ENCODE measurements at regions not wholly inside any gene's neighbourhood (a gene's known extent, or its start where the extent isn't known, plus 50 kb on each side); places are given as distances from the start of the nearest gene placed in this dataset.
"Not testable (repeated sequence)": the region's sequence is repeated elsewhere in the genome, so short reads cannot be mapped to it uniquely, and the experiment has no call there.

DNA sequence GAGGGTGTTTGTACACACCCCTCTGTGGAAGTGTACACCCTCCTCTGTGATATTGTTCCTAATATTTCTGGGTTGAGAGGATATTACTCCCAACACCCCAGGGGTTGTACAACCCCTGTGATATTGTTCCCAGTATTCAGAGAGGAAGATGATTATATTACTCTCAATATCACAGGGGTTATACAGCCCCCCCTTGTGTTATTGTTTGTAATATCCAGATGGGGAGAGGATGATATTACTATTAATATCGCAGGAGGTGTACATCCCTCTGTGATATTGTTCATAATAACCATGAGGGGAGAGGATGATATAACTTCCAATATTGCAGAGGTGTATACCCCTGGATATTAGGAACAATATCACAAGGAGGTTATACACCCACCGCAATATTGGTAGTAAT is 566.1 kb upstream of the MIS18BP1 start:
- no peak for DNase-seq

GRCh38 chr14:45811155-45811554 is 558.2 kb upstream of the MIS18BP1 start:
- DNase-seq = no peak

- no peak for DNase-seq
Measured at GRCh38 chr14:45810152-45810872, 557.3 kb upstream of the MIS18BP1 start.

- no peak for DNase-seq
Measured at GRCh38 chr14:45807178-45807899, 554.3 kb upstream of the MIS18BP1 start.

GRCh38 chr14:45799511-45799910 is 546.5 kb upstream of the MIS18BP1 start:
- DNase-seq = no peak

- DNase-seq = no peak
Measured at GRCh38 chr14:45798659-45799058, 545.7 kb upstream of the MIS18BP1 start.

- not testable (repeated sequence) for DNase-seq
Measured at GRCh38 chr14:45796006-45796405, 543.0 kb upstream of the MIS18BP1 start.

DNA sequence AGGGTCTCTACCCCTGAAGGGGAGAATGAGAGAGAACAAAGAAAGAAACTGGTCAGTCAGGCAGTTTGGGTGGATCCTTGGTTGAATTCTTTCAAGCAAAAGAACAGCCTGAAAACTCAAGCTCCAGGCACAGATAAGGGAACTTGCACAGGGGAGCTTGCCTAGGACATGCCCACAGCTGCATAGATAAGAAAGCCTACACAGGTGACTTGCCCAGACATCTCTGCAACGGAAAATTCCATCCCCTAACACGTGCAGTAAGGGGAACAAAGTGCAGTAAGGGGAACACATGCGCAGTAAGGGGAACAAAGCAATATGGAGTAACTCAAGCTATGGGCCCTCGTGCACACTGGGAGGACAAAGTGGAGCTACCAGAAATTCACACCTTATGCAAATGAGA is 540.1 kb upstream of the MIS18BP1 start:
- DNase-seq = no peak

DNA sequence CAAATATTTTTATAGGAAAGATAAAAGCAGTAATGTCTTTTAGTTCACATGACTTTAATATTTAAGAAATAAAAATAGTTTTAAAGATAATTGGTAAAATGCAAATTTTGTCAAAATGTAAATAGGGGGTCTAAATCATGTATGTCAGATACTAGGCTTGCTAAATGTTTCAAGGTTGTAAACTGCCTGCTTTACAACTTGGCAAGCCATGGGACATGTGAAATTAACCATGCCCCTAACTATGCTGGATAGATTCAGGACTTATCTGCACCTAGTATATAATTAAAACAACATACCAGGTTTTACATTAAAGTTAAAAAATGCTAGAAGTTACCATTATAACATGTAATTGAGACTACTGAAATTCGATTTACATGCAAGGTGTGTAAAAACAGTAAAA is 537.3 kb upstream of the MIS18BP1 start:
- no peak for DNase-seq

DNA sequence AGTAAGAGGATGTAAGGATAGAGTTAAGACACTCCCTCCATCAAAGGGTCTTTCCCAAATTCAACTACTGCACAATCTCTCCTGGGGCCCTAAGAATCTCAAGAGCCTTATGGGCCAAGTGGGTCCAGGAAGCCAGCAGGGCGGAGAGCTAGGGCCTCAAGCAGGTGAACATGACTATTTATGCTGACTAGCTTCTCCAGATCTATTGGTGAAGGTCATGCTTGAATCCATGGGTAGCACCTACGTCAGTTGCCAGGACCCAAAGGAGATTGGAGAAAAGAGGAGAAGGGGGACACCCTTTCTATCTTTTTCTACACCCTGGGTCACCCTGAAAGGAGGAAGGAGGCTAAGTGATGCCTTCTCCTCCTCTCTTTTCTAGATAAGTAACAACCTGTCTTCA is 534.2 kb upstream of the MIS18BP1 start:
- DNase-seq = no peak

DNA sequence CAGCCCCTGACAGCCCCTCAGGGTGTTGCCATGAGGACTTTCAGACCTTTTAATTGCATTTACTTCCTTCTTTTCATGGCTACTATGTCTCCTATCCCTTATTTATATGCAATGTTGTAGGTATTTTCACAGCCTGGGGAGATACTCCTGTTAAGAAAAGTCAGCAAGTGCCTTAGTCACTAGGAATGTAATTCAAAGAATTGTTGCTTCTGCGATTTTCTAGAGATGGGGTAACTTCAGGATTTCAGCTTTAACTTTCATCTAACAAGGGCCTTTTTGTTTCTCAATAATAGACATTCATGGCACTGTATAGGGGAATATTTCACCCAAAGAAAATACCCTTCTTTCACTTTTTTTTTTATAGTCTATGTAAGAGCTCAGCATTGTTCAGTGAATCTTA is 533.3 kb upstream of the MIS18BP1 start:
- no peak for DNase-seq

DNA sequence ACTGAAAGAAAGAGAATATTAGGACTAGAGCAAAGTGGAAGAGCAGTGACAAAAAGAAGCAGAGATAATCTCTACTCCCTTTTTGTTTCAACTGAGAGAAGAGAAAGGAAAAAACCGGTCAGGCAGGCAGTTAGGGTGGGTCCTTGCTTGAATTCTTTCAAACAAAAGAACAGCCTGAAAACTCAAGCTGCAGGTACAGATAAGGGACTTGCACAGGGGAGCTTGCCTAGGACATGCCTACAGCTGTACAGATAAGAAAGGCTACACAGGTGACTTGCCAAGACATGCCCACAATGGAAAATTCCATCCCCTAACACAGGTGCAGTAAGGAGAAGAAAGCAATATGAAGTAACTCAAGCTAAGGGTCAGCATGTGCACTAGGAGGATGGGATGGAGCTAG is 532.2 kb upstream of the MIS18BP1 start:
- no peak for DNase-seq

DNA sequence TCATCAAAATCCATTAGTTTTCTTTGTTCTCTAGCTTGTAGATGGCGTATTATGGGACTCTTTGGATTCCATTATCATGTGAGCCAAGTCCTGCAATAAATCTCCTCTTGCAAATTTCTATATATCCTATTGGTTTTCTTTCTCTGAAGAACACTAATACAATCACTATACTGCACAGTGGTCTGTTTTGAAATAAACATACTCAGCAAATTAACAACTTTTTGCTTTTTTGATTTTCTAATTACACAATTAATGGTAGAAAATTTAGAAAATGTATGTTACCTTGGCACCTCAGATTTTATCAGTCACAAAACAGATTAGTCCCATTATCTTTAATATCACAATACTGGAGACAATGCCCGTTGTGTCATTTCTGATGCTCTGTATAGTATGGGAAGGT is 513.2 kb upstream of the MIS18BP1 start:
- DNase-seq = no peak

DNA sequence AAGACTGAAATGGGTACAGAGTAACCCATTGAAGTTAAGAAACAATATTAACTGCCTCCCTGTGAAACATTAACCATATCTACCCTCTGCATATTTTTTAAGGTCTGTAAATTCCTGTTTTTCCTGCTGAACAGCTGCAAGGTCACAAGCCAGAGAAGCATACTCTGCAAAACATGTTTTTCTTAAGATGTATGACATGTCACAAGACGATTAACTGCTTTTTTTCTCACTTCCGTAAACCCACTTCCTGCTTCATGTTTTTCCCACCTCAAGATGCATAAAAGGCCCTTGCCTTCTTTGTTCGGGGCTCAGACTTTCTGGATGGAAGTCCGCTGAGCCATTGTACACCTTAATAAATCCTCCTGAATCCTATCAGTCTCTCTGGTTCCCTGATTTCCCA is 504.7 kb upstream of the MIS18BP1 start:
- DNase-seq = no peak

GRCh38 chr14:45756412-45756811 is 503.4 kb upstream of the MIS18BP1 start:
- not testable (repeated sequence) for DNase-seq

DNA sequence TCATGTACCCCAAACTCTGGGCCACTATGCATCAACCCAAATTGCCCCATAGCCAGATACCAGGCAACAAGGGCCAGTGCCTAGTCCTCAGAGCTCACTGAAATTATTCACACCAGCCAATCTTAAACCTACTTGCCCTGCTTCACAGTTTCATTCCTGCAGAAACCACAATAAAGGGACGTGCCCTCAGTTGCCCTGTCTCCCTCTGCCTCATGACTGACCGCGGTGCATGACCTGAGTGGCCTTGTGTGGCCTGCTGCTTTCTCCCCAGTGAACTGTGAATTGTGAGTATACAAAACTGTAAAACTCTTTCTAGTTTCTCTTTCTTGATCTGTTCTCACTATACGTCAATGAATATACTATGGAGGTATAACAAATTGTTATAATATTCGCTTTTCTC is 490.9 kb upstream of the MIS18BP1 start:
- DNase-seq = no peak

- no peak for DNase-seq
Measured at GRCh38 chr14:45742187-45742586, 489.2 kb upstream of the MIS18BP1 start.

GRCh38 chr14:45728434-45729225 is 475.6 kb upstream of the MIS18BP1 start:
- DNase-seq = no peak

- DNase-seq = no peak
Measured at GRCh38 chr14:45727133-45727532, 474.1 kb upstream of the MIS18BP1 start.

DNA sequence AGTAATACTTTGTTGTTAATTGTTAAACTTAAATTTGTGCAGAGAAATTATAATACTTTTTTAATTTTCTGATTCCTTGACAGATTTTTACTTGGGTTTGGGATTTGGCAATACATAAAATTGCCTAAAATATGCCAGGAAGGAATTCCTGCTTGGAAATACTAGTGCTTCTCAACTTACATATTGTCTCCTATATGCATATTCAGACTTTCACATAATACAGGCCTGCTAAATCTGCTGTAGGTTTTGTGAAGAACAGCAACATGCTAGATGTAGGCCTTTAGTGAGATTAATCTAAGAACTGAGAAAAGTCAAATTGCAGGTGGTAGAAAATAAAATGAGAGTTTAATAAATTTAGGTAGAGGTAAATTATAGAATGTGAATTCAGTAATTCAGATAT is 468.5 kb upstream of the MIS18BP1 start:
- no peak for DNase-seq

GRCh38 chr14:45716572-45716971 is 463.6 kb upstream of the MIS18BP1 start:
- no peak for DNase-seq

- DNase-seq = no peak
Measured at GRCh38 chr14:45715946-45716345, 462.9 kb upstream of the MIS18BP1 start.

- no peak for DNase-seq
Measured at GRCh38 chr14:45709541-45709940, 456.5 kb upstream of the MIS18BP1 start.

Measured in T-helper 1 cell (primary cell).